ENCODE measurements at regions not wholly inside any gene's neighbourhood (a gene's known extent, or its start where the extent isn't known, plus 50 kb on each side); places are given as distances from the start of the nearest gene placed in this dataset.

GRCh38 chr2:60302377-60303126 lies 250.9 kb downstream of the BCL11A start:
- Histone ChIP-seq H3K4me3 (ENCODE audit: low read depth in 1 of 2, low read length in 2 of 2) (no peak overlapping the region), H3K4me1 (ENCODE audit: control insufficient read depth in 2 of 2, insufficient read depth in 2 of 2, low read length in 1 of 2) (peaks cover 0 to 3% of the 10 kb centered on the region in 2 donors), H3K27ac (ENCODE audit: low read depth in 2 of 2, low read length in 1 of 2) (no peak overlapping the region), H3K9me3 (ENCODE audit: control insufficient read depth in 2 of 2, insufficient read depth in 1 of 2, low read depth in 1 of 2, low read length in 1 of 2) (no peaks in the 10 kb centered on the region), H3K27me3 (ENCODE audit: control insufficient read depth in 1 of 2, insufficient read depth in 2 of 2, low read length in 2 of 2) (no peaks in the 10 kb centered on the region), H3K36me3 (ENCODE audit: control insufficient read depth in 2 of 2, insufficient read depth in 2 of 2, low read length in 1 of 2) (no peaks in the 10 kb centered on the region)
- 88 to 90% methylated on average over 6 of the region's 6 CpGs for WGBS, 2 donors

GRCh38 chr2:60301726-60302125 lies 251.7 kb downstream of the BCL11A start:
- no peaks in the 10 kb centered on the region for H3K36me3 ChIP-seq (ENCODE audit: control insufficient read depth in 2 of 2, insufficient read depth in 2 of 2, low read length in 1 of 2)
- no peaks in the 10 kb centered on the region for H3K9me3 ChIP-seq (ENCODE audit: control insufficient read depth in 2 of 2, insufficient read depth in 1 of 2, low read depth in 1 of 2, low read length in 1 of 2)
- H3K27ac ChIP-seq (ENCODE audit: low read depth in 2 of 2, low read length in 1 of 2): no peak overlapping the region
- peaks cover 0 to 7% of the 10 kb centered on the region in 2 donors for H3K4me1 ChIP-seq (ENCODE audit: control insufficient read depth in 2 of 2, insufficient read depth in 2 of 2, low read length in 1 of 2)
- H3K27me3 ChIP-seq (ENCODE audit: control insufficient read depth in 1 of 2, insufficient read depth in 2 of 2, low read length in 2 of 2): no peaks in the 10 kb centered on the region
- 70 to 82% methylated on average over 3 of the region's 3 CpGs for WGBS, 2 donors
- no peak overlapping the region for H3K4me3 ChIP-seq (ENCODE audit: low read depth in 1 of 2, low read length in 2 of 2)

GRCh38 chr2:60299179-60299578 lies 254.3 kb downstream of the BCL11A start:
- Histone ChIP-seq H3K27me3 (ENCODE audit: control insufficient read depth in 1 of 2, insufficient read depth in 2 of 2, low read length in 2 of 2) (no peaks in the 10 kb centered on the region), H3K36me3 (ENCODE audit: control insufficient read depth in 2 of 2, insufficient read depth in 2 of 2, low read length in 1 of 2) (no peaks in the 10 kb centered on the region), H3K4me3 (ENCODE audit: low read depth in 1 of 2, low read length in 2 of 2) (no peak overlapping the region), H3K9me3 (ENCODE audit: control insufficient read depth in 2 of 2, insufficient read depth in 1 of 2, low read depth in 1 of 2, low read length in 1 of 2) (no peaks in the 10 kb centered on the region), H3K27ac (ENCODE audit: low read depth in 2 of 2, low read length in 1 of 2) (no peak overlapping the region), H3K4me1 (ENCODE audit: control insufficient read depth in 2 of 2, insufficient read depth in 2 of 2, low read length in 1 of 2) (peaks cover 0 to 20% of the 10 kb centered on the region in 2 donors)
- 65 to 84% methylated on average over 8 of the region's 8 CpGs for WGBS, 2 donors

- Histone ChIP-seq H3K36me3 (ENCODE audit: control insufficient read depth in 2 of 2, insufficient read depth in 2 of 2, low read length in 1 of 2) (no peaks in the 10 kb centered on the region), H3K27ac (ENCODE audit: low read depth in 2 of 2, low read length in 1 of 2) (peak overlapping the region; percentile 63 to 96), H3K4me3 (ENCODE audit: low read depth in 1 of 2, low read length in 2 of 2) (no peak overlapping the region), H3K9me3 (ENCODE audit: control insufficient read depth in 2 of 2, insufficient read depth in 1 of 2, low read depth in 1 of 2, low read length in 1 of 2) (no peaks in the 10 kb centered on the region), H3K27me3 (ENCODE audit: control insufficient read depth in 1 of 2, insufficient read depth in 2 of 2, low read length in 2 of 2) (no peaks in the 10 kb centered on the region), H3K4me1 (ENCODE audit: control insufficient read depth in 2 of 2, insufficient read depth in 2 of 2, low read length in 1 of 2) (peaks cover 0 to 20% of the 10 kb centered on the region in 2 donors)
- 70 to 75% methylated on average over 20 of the region's 20 CpGs for WGBS, 2 donors
Observed at GRCh38 chr2:60298006-60298696, 255.3 kb downstream of the BCL11A start.

GRCh38 chr2:60297296-60298005 lies 256.0 kb downstream of the BCL11A start:
- no peaks in the 10 kb centered on the region for H3K36me3 ChIP-seq (ENCODE audit: control insufficient read depth in 2 of 2, insufficient read depth in 2 of 2, low read length in 1 of 2)
- WGBS, 2 donors: 41 to 49% methylated on average over 21 of the region's 21 CpGs
- H3K27me3 ChIP-seq (ENCODE audit: control insufficient read depth in 1 of 2, insufficient read depth in 2 of 2, low read length in 2 of 2): no peaks in the 10 kb centered on the region
- no peak overlapping the region for H3K4me3 ChIP-seq (ENCODE audit: low read depth in 1 of 2, low read length in 2 of 2)
- peak overlapping the region; percentile 89 to 96 for H3K27ac ChIP-seq (ENCODE audit: low read depth in 2 of 2, low read length in 1 of 2)
- H3K9me3 ChIP-seq (ENCODE audit: control insufficient read depth in 2 of 2, insufficient read depth in 1 of 2, low read depth in 1 of 2, low read length in 1 of 2): no peaks in the 10 kb centered on the region
- peaks cover 0 to 22% of the 10 kb centered on the region in 2 donors for H3K4me1 ChIP-seq (ENCODE audit: control insufficient read depth in 2 of 2, insufficient read depth in 2 of 2, low read length in 1 of 2)

- WGBS, 2 donors: 59 to 69% methylated on average over 8 of the region's 8 CpGs
- Histone ChIP-seq H3K36me3 (ENCODE audit: control insufficient read depth in 2 of 2, insufficient read depth in 2 of 2, low read length in 1 of 2) (no peaks in the 10 kb centered on the region), H3K4me3 (ENCODE audit: low read depth in 1 of 2, low read length in 2 of 2) (no peak overlapping the region), H3K27ac (ENCODE audit: low read depth in 2 of 2, low read length in 1 of 2) (peak overlapping the region; percentile 89 to 96), H3K4me1 (ENCODE audit: control insufficient read depth in 2 of 2, insufficient read depth in 2 of 2, low read length in 1 of 2) (peaks cover 0 to 22% of the 10 kb centered on the region in 2 donors), H3K9me3 (ENCODE audit: control insufficient read depth in 2 of 2, insufficient read depth in 1 of 2, low read depth in 1 of 2, low read length in 1 of 2) (no peaks in the 10 kb centered on the region), H3K27me3 (ENCODE audit: control insufficient read depth in 1 of 2, insufficient read depth in 2 of 2, low read length in 2 of 2) (no peaks in the 10 kb centered on the region)
Observed at GRCh38 chr2:60296219-60296955, 257.1 kb downstream of the BCL11A start.

GRCh38 chr2:60295636-60295962 lies 257.9 kb downstream of the BCL11A start:
- no peak overlapping the region for H3K4me3 ChIP-seq (ENCODE audit: low read depth in 1 of 2, low read length in 2 of 2)
- H3K27me3 ChIP-seq (ENCODE audit: control insufficient read depth in 1 of 2, insufficient read depth in 2 of 2, low read length in 2 of 2): no peaks in the 10 kb centered on the region
- peaks cover 0 to 22% of the 10 kb centered on the region in 2 donors for H3K4me1 ChIP-seq (ENCODE audit: control insufficient read depth in 2 of 2, insufficient read depth in 2 of 2, low read length in 1 of 2)
- H3K9me3 ChIP-seq (ENCODE audit: control insufficient read depth in 2 of 2, insufficient read depth in 1 of 2, low read depth in 1 of 2, low read length in 1 of 2): no peaks in the 10 kb centered on the region
- 83 to 87% methylated on average over 9 of the region's 9 CpGs for WGBS, 2 donors
- no peaks in the 10 kb centered on the region for H3K36me3 ChIP-seq (ENCODE audit: control insufficient read depth in 2 of 2, insufficient read depth in 2 of 2, low read length in 1 of 2)
- peak overlapping the region; percentile 89 to 96 for H3K27ac ChIP-seq (ENCODE audit: low read depth in 2 of 2, low read length in 1 of 2)

GRCh38 chr2:60294901-60295635 lies 258.4 kb downstream of the BCL11A start:
- 70 to 72% methylated on average over 20 of the region's 20 CpGs for WGBS, 2 donors
- Histone ChIP-seq H3K27me3 (ENCODE audit: control insufficient read depth in 1 of 2, insufficient read depth in 2 of 2, low read length in 2 of 2) (no peaks in the 10 kb centered on the region), H3K4me1 (ENCODE audit: control insufficient read depth in 2 of 2, insufficient read depth in 2 of 2, low read length in 1 of 2) (peaks cover 0 to 22% of the 10 kb centered on the region in 2 donors), H3K27ac (ENCODE audit: low read depth in 2 of 2, low read length in 1 of 2) (peak overlapping the region; percentile 89 to 96), H3K9me3 (ENCODE audit: control insufficient read depth in 2 of 2, insufficient read depth in 1 of 2, low read depth in 1 of 2, low read length in 1 of 2) (no peaks in the 10 kb centered on the region), H3K36me3 (ENCODE audit: control insufficient read depth in 2 of 2, insufficient read depth in 2 of 2, low read length in 1 of 2) (no peaks in the 10 kb centered on the region), H3K4me3 (ENCODE audit: low read depth in 1 of 2, low read length in 2 of 2) (no peak overlapping the region)

GRCh38 chr2:60292242-60292641 lies 261.2 kb downstream of the BCL11A start:
- Histone ChIP-seq H3K27ac (ENCODE audit: low read depth in 2 of 2, low read length in 1 of 2) (no peak overlapping the region), H3K9me3 (ENCODE audit: control insufficient read depth in 2 of 2, insufficient read depth in 1 of 2, low read depth in 1 of 2, low read length in 1 of 2) (no peaks in the 10 kb centered on the region), H3K4me1 (ENCODE audit: control insufficient read depth in 2 of 2, insufficient read depth in 2 of 2, low read length in 1 of 2) (peaks cover 0 to 21% of the 10 kb centered on the region in 2 donors), H3K4me3 (ENCODE audit: low read depth in 1 of 2, low read length in 2 of 2) (no peak overlapping the region), H3K36me3 (ENCODE audit: control insufficient read depth in 2 of 2, insufficient read depth in 2 of 2, low read length in 1 of 2) (no peaks in the 10 kb centered on the region), H3K27me3 (ENCODE audit: control insufficient read depth in 1 of 2, insufficient read depth in 2 of 2, low read length in 2 of 2) (no peaks in the 10 kb centered on the region)
- 76 to 79% methylated on average over 3 of the region's 3 CpGs for WGBS, 2 donors
